Panc1 (cell line): ENCODE measurements at regions not wholly inside any gene's neighbourhood (a gene's known extent, or its start where the extent isn't known, plus 50 kb on each side); places are given as distances from the start of the nearest gene placed in this dataset.

Source experiments
- CTCF ChIP-seq: fragments of 450-650 bp; IDR thresholded peaks from 2 replicates; pipeline ENCODE4 v1.5.1; 2017; ENCODE audit warnings: mild to moderate bottlenecking
- REST ChIP-seq, 2 experiments: IDR thresholded peaks; 2 replicates each; pipeline ENCODE4 v1.6.1; 2011 to 2012; ENCODE audit warnings: low read depth in 2 of 2, control low read depth in 1 of 2, low read length in 1 of 2, mild to moderate bottlenecking in 1 of 2, moderate library complexity in 1 of 2; ENCODE audit not compliant: insufficient read depth in 1 of 2
- TCF7L2 ChIP-seq: IDR thresholded peaks from 2 replicates; pipeline ENCODE4 v1.6.1; 2011; ENCODE audit warnings: mild to moderate bottlenecking, low read depth, low read length, inconsistent platforms

- TF ChIP-seq REST (IDR thresholded peaks at IDR 0.05; ENCODE audit: insufficient read depth in 1 of 2, low read depth in 2 of 2, low read length in 1 of 2) (no peak), CTCF (no peak), TCF7L2 (no peak)
Observed at GRCh38 chr2:64311191-64311910, 142.6 kb upstream of the LGALSL start.
